ENCODE measurements at regions not wholly inside any gene's neighbourhood (a gene's known extent, or its start where the extent isn't known, plus 50 kb on each side); places are given as distances from the start of the nearest gene placed in this dataset.

DNA sequence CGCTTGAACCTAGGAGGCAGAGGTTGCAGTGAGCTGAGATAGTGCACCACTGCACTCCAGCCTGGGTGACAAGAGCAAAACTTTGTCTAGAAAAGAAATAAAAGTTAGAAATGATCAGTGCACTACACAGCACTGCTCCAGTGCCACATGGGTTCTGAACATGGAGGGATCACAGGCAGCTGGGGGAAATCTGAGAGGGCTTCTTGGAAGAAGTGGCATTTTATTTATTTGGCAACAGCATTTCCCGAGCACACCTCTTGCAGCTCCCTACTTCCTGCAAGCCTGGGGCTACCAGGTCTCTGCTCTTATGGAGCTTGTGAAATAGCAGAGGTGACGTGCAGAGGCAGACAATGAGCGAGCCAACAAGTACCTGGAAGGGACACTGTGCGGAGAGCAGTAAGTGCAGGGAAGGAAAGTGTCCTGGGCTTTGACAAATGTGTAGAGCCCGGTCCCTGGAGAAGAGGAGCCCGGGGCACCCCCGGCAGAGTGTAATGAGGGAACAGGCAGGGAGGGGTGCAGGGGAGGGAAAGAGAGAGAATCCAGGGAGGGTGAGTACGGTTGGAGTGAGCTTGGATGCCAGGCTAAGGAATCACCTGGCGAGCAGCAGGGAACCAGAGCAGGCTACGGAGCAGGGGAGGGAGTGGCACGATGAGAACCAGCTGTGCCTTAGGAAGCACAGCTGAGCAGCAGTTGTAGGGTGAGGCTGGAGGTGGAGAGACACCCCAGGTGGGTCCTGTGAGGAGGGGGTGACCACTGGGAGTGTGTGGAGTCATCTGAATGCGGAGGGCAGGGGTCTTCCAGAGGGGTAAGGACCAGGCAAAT is 104.6 kb upstream of the CTBP2 start:
- CTCF ChIA-PET, result interaction anchor here (0.6 kb wide), 2 partner anchors 20 to 113 kb away, joined by 3 read pairs; no protein-coding TSS in a partner anchor
- peaks cover 4% of the 10 kb centered on the region for H3K9me3 Mint-ChIP-seq (ENCODE audit: insufficient read depth)
- H3K4me3 Mint-ChIP-seq, result no peak overlapping the region

DNA sequence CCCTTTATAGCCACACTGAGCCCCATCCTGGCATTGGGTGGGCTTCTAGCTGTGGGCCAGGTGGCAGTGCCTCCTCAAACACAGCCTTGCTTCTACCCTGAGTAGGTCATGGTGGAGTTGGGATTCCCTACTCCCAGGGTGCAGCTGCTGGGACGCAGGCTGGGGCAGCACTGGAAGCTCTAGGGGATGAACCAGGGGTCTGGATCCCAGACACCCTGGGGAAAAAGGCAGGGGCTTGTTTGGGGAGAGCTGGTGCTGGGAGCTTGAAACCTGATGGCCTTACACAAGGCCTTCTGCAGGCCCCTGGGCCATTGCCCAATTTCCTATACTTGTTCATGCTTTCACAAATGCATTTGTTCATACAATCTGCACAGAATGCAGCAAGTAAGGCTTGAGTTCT is 103.7 kb upstream of the CTBP2 start:
- no peaks in the 10 kb centered on the region for H3K4me1 Mint-ChIP-seq
- ATAC-seq (ENCODE audit: low read depth), result no peak
- no peak overlapping the region for H3K27ac ChIP-seq (ENCODE audit: low read length in 2 of 2)
- DNase-seq, result no peak
- intact Hi-C loops (cut with micrococcal nuclease), result no loop called here
- H4K20me1 ChIP-seq (ENCODE audit: control insufficient read depth, insufficient read depth, low read length, poor library complexity, severe bottlenecking), result no peaks in the 10 kb centered on the region
- TF ChIP-seq, protein P1, sequence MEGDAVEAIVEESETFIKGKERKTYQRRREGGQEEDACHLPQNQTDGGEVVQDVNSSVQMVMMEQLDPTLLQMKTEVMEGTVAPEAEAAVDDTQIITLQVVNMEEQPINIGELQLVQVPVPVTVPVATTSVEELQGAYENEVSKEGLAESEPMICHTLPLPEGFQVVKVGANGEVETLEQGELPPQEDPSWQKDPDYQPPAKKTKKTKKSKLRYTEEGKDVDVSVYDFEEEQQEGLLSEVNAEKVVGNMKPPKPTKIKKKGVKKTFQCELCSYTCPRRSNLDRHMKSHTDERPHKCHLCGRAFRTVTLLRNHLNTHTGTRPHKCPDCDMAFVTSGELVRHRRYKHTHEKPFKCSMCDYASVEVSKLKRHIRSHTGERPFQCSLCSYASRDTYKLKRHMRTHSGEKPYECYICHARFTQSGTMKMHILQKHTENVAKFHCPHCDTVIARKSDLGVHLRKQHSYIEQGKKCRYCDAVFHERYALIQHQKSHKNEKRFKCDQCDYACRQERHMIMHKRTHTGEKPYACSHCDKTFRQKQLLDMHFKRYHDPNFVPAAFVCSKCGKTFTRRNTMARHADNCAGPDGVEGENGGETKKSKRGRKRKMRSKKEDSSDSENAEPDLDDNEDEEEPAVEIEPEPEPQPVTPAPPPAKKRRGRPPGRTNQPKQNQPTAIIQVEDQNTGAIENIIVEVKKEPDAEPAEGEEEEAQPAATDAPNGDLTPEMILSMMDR (IDR thresholded peaks at IDR 0.05), result no peak
- TF ChIP-seq EZH2 (IDR thresholded peaks at IDR 0.05; ENCODE audit: borderline replicate concordance, insufficient read depth, low read depth, low read length, poor library complexity, severe bottlenecking), result no peak
- ChIA-PET POLR2A (no interaction called here), CTCF (no interaction called here)
- H3K9me3 Mint-ChIP-seq (ENCODE audit: insufficient read depth), result peaks cover 4% of the 10 kb centered on the region
- H3K79me2 ChIP-seq (ENCODE audit: control insufficient read depth, insufficient read depth, low read length), result no peaks in the 10 kb centered on the region
- peaks cover 0 to 16% (median 0%) of the 10 kb centered on the region in 3 donors for H3K9me3 ChIP-seq (ENCODE audit: control extremely low read depth in 1 of 3, control insufficient read depth in 2 of 3, insufficient read depth in 1 of 3, low read length in 2 of 3)
- no peaks in the 10 kb centered on the region for H3K36me3 ChIP-seq (replicated peaks in 1 of 2; ENCODE audit: control extremely low read depth in 1 of 2, control insufficient read depth in 1 of 2, extremely low read depth in 1 of 2, insufficient read depth in 2 of 2, low read length in 1 of 2)
- H3K27me3 ChIP-seq (replicated peaks in 1 of 4; ENCODE audit: control extremely low read depth in 1 of 4, control insufficient read depth in 3 of 4, insufficient read depth in 4 of 4, low read length in 3 of 4), result peaks cover 0 to 3% (median 0%) of the 10 kb centered on the region in 4 experiments
- no peak overlapping the region for H3K4me3 ChIP-seq (ENCODE audit: control extremely low read depth in 1 of 5, extremely low read depth in 1 of 5, insufficient read depth in 1 of 5, low read depth in 2 of 5, low read length in 4 of 5)
- H3K27me3 Mint-ChIP-seq, result peaks cover 3% of the 10 kb centered on the region
- no peak overlapping the region for H3K4me2 ChIP-seq (replicated peaks; ENCODE audit: low read depth, low read length, poor library complexity, severe bottlenecking)
- H3K4me1 ChIP-seq (ENCODE audit: control insufficient read depth in 2 of 2, insufficient read depth in 2 of 2, low read length in 2 of 2), result no peaks in the 10 kb centered on the region
- H3K4me3 Mint-ChIP-seq, result no peak overlapping the region
- WGBS (ENCODE audit: insufficient coverage), result 88% methylated on average over 1 of the region's 1 CpG
- H3K27ac Mint-ChIP-seq, result no peak overlapping the region
- H3K9ac ChIP-seq (ENCODE audit: low read length), result no peak overlapping the region
- H2AFZ ChIP-seq (ENCODE audit: insufficient read depth, low read depth, low read length, poor library complexity, severe bottlenecking), result no peak overlapping the region

More for the DNA sequence above, 104.6 kb upstream of the CTBP2 start:
- Histone ChIP-seq H3K27ac (ENCODE audit: low read length in 2 of 2) (no peak overlapping the region), H3K4me3 (ENCODE audit: control extremely low read depth in 1 of 5, extremely low read depth in 1 of 5, insufficient read depth in 1 of 5, low read depth in 2 of 5, low read length in 4 of 5) (no peak overlapping the region), H3K9ac (ENCODE audit: low read length) (no peak overlapping the region), H3K9me3 (ENCODE audit: control extremely low read depth in 1 of 3, control insufficient read depth in 2 of 3, insufficient read depth in 1 of 3, low read length in 2 of 3) (peaks cover 0 to 16% (median 0%) of the 10 kb centered on the region in 3 donors), H3K4me2 (replicated peaks; ENCODE audit: low read depth, low read length, poor library complexity, severe bottlenecking) (no peak overlapping the region), H3K4me1 (ENCODE audit: control insufficient read depth in 2 of 2, insufficient read depth in 2 of 2, low read length in 2 of 2) (no peaks in the 10 kb centered on the region), H3K79me2 (ENCODE audit: control insufficient read depth, insufficient read depth, low read length) (no peaks in the 10 kb centered on the region), H3K27me3 (replicated peaks in 1 of 4; ENCODE audit: control extremely low read depth in 1 of 4, control insufficient read depth in 3 of 4, insufficient read depth in 4 of 4, low read length in 3 of 4) (peaks cover 0 to 3% (median 0%) of the 10 kb centered on the region in 4 experiments), H3K36me3 (replicated peaks in 1 of 2; ENCODE audit: control extremely low read depth in 1 of 2, control insufficient read depth in 1 of 2, extremely low read depth in 1 of 2, insufficient read depth in 2 of 2, low read length in 1 of 2) (no peaks in the 10 kb centered on the region), H2AFZ (ENCODE audit: insufficient read depth, low read depth, low read length, poor library complexity, severe bottlenecking) (no peak overlapping the region), H4K20me1 (ENCODE audit: control insufficient read depth, insufficient read depth, low read length, poor library complexity, severe bottlenecking) (no peaks in the 10 kb centered on the region)
- DNase-seq (no peak), ATAC-seq (ENCODE audit: low read depth) (no peak)
- H3K27ac Mint-ChIP-seq, result no peak overlapping the region
- no peak for TF ChIP-seq EZH2 (IDR thresholded peaks at IDR 0.05; ENCODE audit: borderline replicate concordance, insufficient read depth, low read depth, low read length, poor library complexity, severe bottlenecking)
- TF ChIP-seq, protein P1 (IDR thresholded peaks at IDR 0.05), result no peak
- intact Hi-C loops (cut with micrococcal nuclease), result no loop called here
- H3K4me1 Mint-ChIP-seq, result no peaks in the 10 kb centered on the region
- peaks cover 3% of the 10 kb centered on the region for H3K27me3 Mint-ChIP-seq
- WGBS (ENCODE audit: insufficient coverage), result 86% methylated on average over 13 of the region's 13 CpGs
- POLR2A ChIA-PET, result no interaction called here

All from B cell (primary cell).